ENCODE measurements at regions not wholly inside any gene's neighbourhood (a gene's known extent, or its start where the extent isn't known, plus 50 kb on each side); places are given as distances from the start of the nearest gene placed in this dataset.

- TF ChIP-seq, protein P1, sequence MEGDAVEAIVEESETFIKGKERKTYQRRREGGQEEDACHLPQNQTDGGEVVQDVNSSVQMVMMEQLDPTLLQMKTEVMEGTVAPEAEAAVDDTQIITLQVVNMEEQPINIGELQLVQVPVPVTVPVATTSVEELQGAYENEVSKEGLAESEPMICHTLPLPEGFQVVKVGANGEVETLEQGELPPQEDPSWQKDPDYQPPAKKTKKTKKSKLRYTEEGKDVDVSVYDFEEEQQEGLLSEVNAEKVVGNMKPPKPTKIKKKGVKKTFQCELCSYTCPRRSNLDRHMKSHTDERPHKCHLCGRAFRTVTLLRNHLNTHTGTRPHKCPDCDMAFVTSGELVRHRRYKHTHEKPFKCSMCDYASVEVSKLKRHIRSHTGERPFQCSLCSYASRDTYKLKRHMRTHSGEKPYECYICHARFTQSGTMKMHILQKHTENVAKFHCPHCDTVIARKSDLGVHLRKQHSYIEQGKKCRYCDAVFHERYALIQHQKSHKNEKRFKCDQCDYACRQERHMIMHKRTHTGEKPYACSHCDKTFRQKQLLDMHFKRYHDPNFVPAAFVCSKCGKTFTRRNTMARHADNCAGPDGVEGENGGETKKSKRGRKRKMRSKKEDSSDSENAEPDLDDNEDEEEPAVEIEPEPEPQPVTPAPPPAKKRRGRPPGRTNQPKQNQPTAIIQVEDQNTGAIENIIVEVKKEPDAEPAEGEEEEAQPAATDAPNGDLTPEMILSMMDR (conservative IDR thresholded peaks at IDR 0.05; ENCODE audit: low read length), result no peak
- no peak for TF ChIP-seq EZH2phosphoT487 (IDR thresholded peaks at IDR 0.05; ENCODE audit: borderline replicate concordance)
Measured at GRCh38 chr4:116005037-116005805, 891.8 kb upstream of the NDST4 start.
